SU-DHL-6 (cell line): ENCODE measurements at regions not wholly inside any gene's neighbourhood (a gene's known extent, or its start where the extent isn't known, plus 50 kb on each side); places are given as distances from the start of the nearest gene placed in this dataset.

Experiments
- H2AFZ ChIP-seq: fragments of 200-600 bp; sonication (generic); 2 replicates; pipeline ENCODE4 v1.6.1; 2014; ENCODE audit warnings: low read depth, mild to moderate bottlenecking, moderate library complexity, mixed read lengths, antibody characterized with exemption, low read length; ENCODE audit not compliant: severe bottlenecking
- H3F3A ChIP-seq: fragments of 200-600 bp; shearing (Covaris generic); 2 replicates; pipeline ENCODE4 v1.6.0; 2016; ENCODE audit warnings: antibody characterized with exemption, mild to moderate bottlenecking; ENCODE audit not compliant: insufficient read depth
- H3K27ac ChIP-seq: fragments of 200-600 bp; sonication (generic); 2 replicates; pipeline ENCODE4 v1.5.1; 2016; ENCODE audit warnings: low read depth, mild to moderate bottlenecking, low read length, moderate library complexity, mixed read lengths
- H3K27me3 ChIP-seq: fragments of 200-600 bp; sonication (generic), shearing (Covaris generic); 2 replicates; pipeline ENCODE4 v1.6.0; 2014; ENCODE audit warnings: mild to moderate bottlenecking, low read length
- H3K36me3 ChIP-seq: fragments of 200-600 bp; sonication (generic); 2 replicates; pipeline ENCODE4 v1.6.1; 2014; ENCODE audit warnings: mild to moderate bottlenecking, low read length, mixed read lengths
- H3K4me2 ChIP-seq: fragments of 300-600, 200-600 bp; shearing (Covaris generic), sonication (generic); 2 replicates; pipeline ENCODE4 v1.6.0; 2014; ENCODE audit warnings: low read length, low read depth, mild to moderate bottlenecking; ENCODE audit not compliant: poor library complexity, severe bottlenecking
- H3K4me3 ChIP-seq: fragments of 200-600 bp; sonication (generic); 2 replicates; pipeline ENCODE4 v1.5.1; 2014; ENCODE audit warnings: antibody characterized with exemption, low read length, mild to moderate bottlenecking, mixed read lengths; ENCODE audit not compliant: insufficient read depth, poor library complexity, severe bottlenecking
- H3K79me2 ChIP-seq: fragments of 200-600 bp; sonication (generic); 2 replicates; pipeline ENCODE4 v1.6.1; 2014; ENCODE audit warnings: mild to moderate bottlenecking, low read length, moderate library complexity; ENCODE audit not compliant: insufficient read depth
- H3K9ac ChIP-seq: fragments of 200-600 bp; sonication (generic); 2 replicates; pipeline ENCODE4 v1.7.0; 2014; ENCODE audit warnings: mild to moderate bottlenecking, low read length
- H3K9me2 ChIP-seq: fragments of 200-600 bp; sonication (generic); replicated peaks from 2 replicates; pipeline ENCODE4 v1.6.1; 2014; ENCODE audit warnings: low read length; ENCODE audit not compliant: insufficient read depth
- H3K9me3 ChIP-seq: fragments of 200-600 bp; sonication (generic); 2 replicates; pipeline ENCODE4 v1.6.1; 2014; ENCODE audit warnings: low read length, mixed read lengths; ENCODE audit not compliant: insufficient read depth
- H4K20me1 ChIP-seq: fragments of 200-600 bp; sonication (generic); 2 replicates; pipeline ENCODE4 v1.6.1; 2014; ENCODE audit warnings: low read depth, mild to moderate bottlenecking, antibody characterized with exemption, low read length, moderate library complexity, mixed read lengths
- EZH2phosphoT487 ChIP-seq: fragments of 200-600 bp; sonication (generic), shearing (Covaris generic); conservative IDR thresholded peaks from 2 replicates; pipeline ENCODE4 v1.6.1; 2018; ENCODE audit warnings: mild to moderate bottlenecking, antibody characterized with exemption, low read length, moderate library complexity, mixed read lengths
- TF ChIP-seq, protein P1 (sequence below): fragments of 200-600 bp; sonication (generic); IDR thresholded peaks from one replicate; pipeline ENCODE4 v1.5.1; 2017; ENCODE audit warnings: antibody characterized with exemption, mild to moderate bottlenecking, low read length, moderate library complexity; ENCODE audit not compliant: insufficient read depth, poor library complexity, severe bottlenecking

DNA sequence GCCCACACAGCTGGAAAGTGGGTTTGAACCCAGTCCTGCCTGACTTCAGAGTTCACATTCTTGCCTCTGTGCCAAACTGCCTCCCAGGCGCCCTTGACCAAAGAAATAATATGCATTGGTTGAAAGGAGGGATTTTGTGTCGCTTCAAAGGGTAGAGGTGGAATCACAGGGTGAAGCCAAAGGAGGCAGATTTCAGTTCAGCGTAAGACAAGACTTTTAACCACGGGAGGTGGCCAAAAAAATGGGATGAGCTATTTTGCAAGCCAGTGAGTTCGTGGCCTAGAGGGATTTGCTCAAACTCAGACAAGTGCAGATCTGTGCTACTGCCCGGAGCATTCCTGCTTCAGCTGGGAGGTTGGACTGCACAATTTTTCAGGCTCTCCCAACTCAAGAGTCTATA is 57.6 kb upstream of the RANBP3L start:
- Histone ChIP-seq H3K9ac (no peak overlapping the region), H3K4me3 (no peak overlapping the region), H3K9me2 (no peaks in the 10 kb centered on the region), H3K4me2 (no peak overlapping the region), H3K79me2 (no peaks in the 10 kb centered on the region), H3K9me3 (no peaks in the 10 kb centered on the region), H3F3A (no peaks in the 10 kb centered on the region), H2AFZ (no peak overlapping the region), H3K27ac (no peak overlapping the region), H3K36me3 (no peaks in the 10 kb centered on the region), H4K20me1 (no peaks in the 10 kb centered on the region), H3K27me3 (no peaks in the 10 kb centered on the region)
- TF ChIP-seq, protein P1, sequence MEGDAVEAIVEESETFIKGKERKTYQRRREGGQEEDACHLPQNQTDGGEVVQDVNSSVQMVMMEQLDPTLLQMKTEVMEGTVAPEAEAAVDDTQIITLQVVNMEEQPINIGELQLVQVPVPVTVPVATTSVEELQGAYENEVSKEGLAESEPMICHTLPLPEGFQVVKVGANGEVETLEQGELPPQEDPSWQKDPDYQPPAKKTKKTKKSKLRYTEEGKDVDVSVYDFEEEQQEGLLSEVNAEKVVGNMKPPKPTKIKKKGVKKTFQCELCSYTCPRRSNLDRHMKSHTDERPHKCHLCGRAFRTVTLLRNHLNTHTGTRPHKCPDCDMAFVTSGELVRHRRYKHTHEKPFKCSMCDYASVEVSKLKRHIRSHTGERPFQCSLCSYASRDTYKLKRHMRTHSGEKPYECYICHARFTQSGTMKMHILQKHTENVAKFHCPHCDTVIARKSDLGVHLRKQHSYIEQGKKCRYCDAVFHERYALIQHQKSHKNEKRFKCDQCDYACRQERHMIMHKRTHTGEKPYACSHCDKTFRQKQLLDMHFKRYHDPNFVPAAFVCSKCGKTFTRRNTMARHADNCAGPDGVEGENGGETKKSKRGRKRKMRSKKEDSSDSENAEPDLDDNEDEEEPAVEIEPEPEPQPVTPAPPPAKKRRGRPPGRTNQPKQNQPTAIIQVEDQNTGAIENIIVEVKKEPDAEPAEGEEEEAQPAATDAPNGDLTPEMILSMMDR = no peak
- TF ChIP-seq EZH2phosphoT487 = no peak

DNA sequence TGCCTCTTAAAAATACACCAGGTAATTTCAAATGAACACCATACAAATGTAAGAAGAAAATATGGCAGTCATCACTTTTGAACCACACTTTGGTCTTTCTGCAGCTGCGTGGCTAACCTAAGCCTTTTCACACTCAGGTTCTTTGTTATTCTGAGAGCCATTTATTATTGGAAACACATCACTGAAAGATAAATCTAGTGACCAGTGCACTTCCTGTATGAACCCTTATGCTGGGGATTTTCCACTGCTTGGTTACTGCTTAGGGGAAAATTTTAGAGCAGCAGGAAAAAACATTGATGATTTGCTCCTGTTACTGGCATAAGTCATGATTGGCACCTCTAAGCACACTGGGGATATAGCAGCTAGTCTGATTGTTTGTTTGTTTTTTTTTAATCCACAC is 58.6 kb upstream of the RANBP3L start:
- H4K20me1 ChIP-seq = no peaks in the 10 kb centered on the region
- no peak overlapping the region for H2AFZ ChIP-seq
- H3K36me3 ChIP-seq = no peaks in the 10 kb centered on the region
- no peaks in the 10 kb centered on the region for H3K79me2 ChIP-seq
- H3K27ac ChIP-seq = no peak overlapping the region
- no peak overlapping the region for H3K9ac ChIP-seq
- H3K4me3 ChIP-seq = no peak overlapping the region
- H3K9me2 ChIP-seq = no peaks in the 10 kb centered on the region
- H3K4me2 ChIP-seq = no peak overlapping the region
- H3K27me3 ChIP-seq = no peaks in the 10 kb centered on the region
- TF ChIP-seq EZH2phosphoT487 = no peak
- TF ChIP-seq, protein P1 = no peak
- H3F3A ChIP-seq = no peaks in the 10 kb centered on the region
- no peaks in the 10 kb centered on the region for H3K9me3 ChIP-seq

DNA sequence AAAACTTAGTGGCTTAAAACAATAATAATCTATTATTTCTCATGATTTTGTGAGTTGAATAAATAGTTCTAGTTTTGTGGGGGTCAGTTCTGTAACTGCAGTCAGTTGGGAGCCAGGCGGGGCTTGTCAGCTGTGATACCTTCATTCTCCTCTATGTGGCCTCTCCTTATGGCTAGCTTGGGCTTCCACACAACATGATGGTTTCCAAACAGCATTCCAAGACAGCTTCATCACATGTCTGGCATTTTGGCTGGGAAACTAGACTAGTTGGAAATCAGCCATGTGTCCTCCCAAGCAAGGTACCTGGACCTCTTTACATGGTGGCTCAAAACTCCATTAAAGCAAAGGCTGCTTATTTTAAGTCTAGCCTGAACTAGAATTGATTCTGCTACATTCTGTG is 61.4 kb upstream of the RANBP3L start:
- TF ChIP-seq EZH2phosphoT487 = no peak
- TF ChIP-seq, protein P1 = no peak
- no peaks in the 10 kb centered on the region for H3K27me3 ChIP-seq

More for the DNA sequence above, 61.4 kb upstream of the RANBP3L start:
- Histone ChIP-seq H3K9ac (no peak overlapping the region), H3K4me3 (no peak overlapping the region), H3K9me3 (no peaks in the 10 kb centered on the region), H3K79me2 (no peaks in the 10 kb centered on the region), H3F3A (no peaks in the 10 kb centered on the region), H3K9me2 (no peaks in the 10 kb centered on the region), H3K36me3 (no peaks in the 10 kb centered on the region), H3K27ac (no peak overlapping the region), H3K4me2 (no peak overlapping the region), H4K20me1 (no peaks in the 10 kb centered on the region), H2AFZ (no peak overlapping the region)
